Nephron progenitor cell (in vitro differentiated cells): ENCODE measurements at regions not wholly inside any gene's neighbourhood (a gene's known extent, or its start where the extent isn't known, plus 50 kb on each side); places are given as distances from the start of the nearest gene placed in this dataset.

Experiments
- DNase-seq: peaks from one replicate; pipeline ENCODE4 v3.0.0; 2021
- H3K27ac Mint-ChIP-seq: 2 replicates; pipeline ENCODE4 v1.8.0; 2021; ENCODE audit warnings: mild to moderate bottlenecking, moderate library complexity, mixed read lengths
- H3K27me3 Mint-ChIP-seq: 2 replicates; pipeline ENCODE4 v1.8.0; 2021; ENCODE audit warnings: mild to moderate bottlenecking, low read depth, mixed read lengths; ENCODE audit not compliant: poor library complexity
- H3K36me3 Mint-ChIP-seq: 2 replicates; pipeline ENCODE4 v1.8.0; 2021; ENCODE audit warnings: low read depth, mixed read lengths
- H3K4me1 Mint-ChIP-seq: 2 replicates; pipeline ENCODE4 v1.8.0; 2021; ENCODE audit warnings: mixed read lengths
- H3K4me3 Mint-ChIP-seq: 2 replicates; pipeline ENCODE4 v1.8.0; 2021; ENCODE audit warnings: mild to moderate bottlenecking, moderate library complexity, mixed read lengths
- H3K9me3 Mint-ChIP-seq: 2 replicates; pipeline ENCODE4 v1.8.0; 2021; ENCODE audit warnings: mild to moderate bottlenecking, moderate library complexity, mixed read lengths
- CTCF ChIP-seq: fragments of 200-600 bp; sonication (generic); IDR thresholded peaks from 2 replicates; pipeline ENCODE4 v1.5.0; 2021; ENCODE audit warnings: antibody characterized with exemption

- H3K4me1 Mint-ChIP-seq: peaks cover 86% of the 10 kb centered on the region
- DNase-seq: no peak
These were observed 112.5 kb upstream of the SH3BP4 start for GRCh38 chr2:234839285-234839684.

GRCh38 chr2:234836271-234836670 is 115.5 kb upstream of the SH3BP4 start:
- Mint-ChIP-seq H3K36me3 (no peaks in the 10 kb centered on the region), H3K27me3 (no peaks in the 10 kb centered on the region), H3K27ac (no peak overlapping the region), H3K4me3 (no peak overlapping the region), H3K9me3 (no peaks in the 10 kb centered on the region), H3K4me1 (peaks cover 71% of the 10 kb centered on the region)
- no peak for DNase-seq
- no peak for TF ChIP-seq CTCF

More at GRCh38 chr2:234839285-234839684, 112.5 kb upstream of the SH3BP4 start:
- no peak overlapping the region for H3K4me3 Mint-ChIP-seq
- H3K36me3 Mint-ChIP-seq: no peaks in the 10 kb centered on the region
- peaks cover 2% of the 10 kb centered on the region for H3K27me3 Mint-ChIP-seq
- no peak overlapping the region for H3K27ac Mint-ChIP-seq
- H3K9me3 Mint-ChIP-seq: no peaks in the 10 kb centered on the region
- TF ChIP-seq CTCF: no peak

GRCh38 chr2:234835738-234836137 is 116.1 kb upstream of the SH3BP4 start:
- H3K27ac Mint-ChIP-seq: no peak overlapping the region
- no peak overlapping the region for H3K4me3 Mint-ChIP-seq
- no peaks in the 10 kb centered on the region for H3K9me3 Mint-ChIP-seq
- no peaks in the 10 kb centered on the region for H3K27me3 Mint-ChIP-seq
- peaks cover 71% of the 10 kb centered on the region for H3K4me1 Mint-ChIP-seq
- TF ChIP-seq CTCF: no peak
- DNase-seq: no peak
- no peaks in the 10 kb centered on the region for H3K36me3 Mint-ChIP-seq

GRCh38 chr2:234834228-234834923 is 117.4 kb upstream of the SH3BP4 start:
- Mint-ChIP-seq H3K36me3 (no peaks in the 10 kb centered on the region), H3K4me3 (no peak overlapping the region), H3K4me1 (peaks cover 61% of the 10 kb centered on the region), H3K27ac (peak overlapping the region; percentile 4), H3K27me3 (no peaks in the 10 kb centered on the region), H3K9me3 (no peaks in the 10 kb centered on the region)
- no peak for TF ChIP-seq CTCF
- DNase-seq: no peak

GRCh38 chr2:234830853-234831252 is 121.0 kb upstream of the SH3BP4 start:
- Mint-ChIP-seq H3K27ac (no peak overlapping the region), H3K36me3 (no peaks in the 10 kb centered on the region), H3K9me3 (no peaks in the 10 kb centered on the region), H3K4me3 (no peak overlapping the region), H3K27me3 (peaks cover 3% of the 10 kb centered on the region), H3K4me1 (peaks cover 56% of the 10 kb centered on the region)
- no peak for TF ChIP-seq CTCF
- DNase-seq: no peak

- no peak for TF ChIP-seq CTCF
- Mint-ChIP-seq H3K4me3 (no peak overlapping the region), H3K27ac (peak overlapping the region; percentile 14), H3K27me3 (peaks cover 3% of the 10 kb centered on the region), H3K36me3 (no peaks in the 10 kb centered on the region), H3K9me3 (no peaks in the 10 kb centered on the region), H3K4me1 (peaks cover 44% of the 10 kb centered on the region)
- no peak for DNase-seq
These were observed 122.8 kb upstream of the SH3BP4 start for GRCh38 chr2:234829074-234829455.
